HG02840 (cell line): ENCODE measurements at regions not wholly inside any gene's neighbourhood (a gene's known extent, or its start where the extent isn't known, plus 50 kb on each side); places are given as distances from the start of the nearest gene placed in this dataset.
"Not testable (repeated sequence)": the region's sequence is repeated elsewhere in the genome, so short reads cannot be mapped to it uniquely, and the experiment has no call there.

ENCODE experiments used
- ATAC-seq: cut with Tn5 transposase; IDR thresholded peaks from one replicate; pipeline ENCODE4 v1.9.1; 2021; ENCODE audit warnings: mild to moderate bottlenecking, moderate library complexity, moderate number of reproducible peaks; ENCODE audit not compliant: unreplicated experiment, low FRiP score

DNA sequence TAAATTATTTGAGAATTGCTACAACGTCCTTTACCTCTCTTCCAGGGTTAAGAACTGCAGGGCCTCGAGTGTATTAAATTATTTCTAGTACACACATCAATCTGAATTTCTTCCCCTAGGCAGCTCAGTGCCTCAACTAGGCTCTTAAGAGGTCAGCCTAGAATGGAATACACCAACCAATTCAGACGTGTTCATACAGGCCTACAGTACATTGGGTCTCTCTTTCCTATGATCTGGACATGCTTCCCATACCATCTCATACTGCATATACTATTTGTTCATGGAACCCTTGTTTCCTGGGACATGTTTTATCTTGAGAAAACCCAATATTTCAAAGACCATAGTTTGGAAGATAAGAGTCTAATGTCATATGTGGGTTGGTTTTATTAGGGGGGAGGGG lies 434.1 kb upstream of the WWC1 start:
- ATAC-seq, result no peak

DNA sequence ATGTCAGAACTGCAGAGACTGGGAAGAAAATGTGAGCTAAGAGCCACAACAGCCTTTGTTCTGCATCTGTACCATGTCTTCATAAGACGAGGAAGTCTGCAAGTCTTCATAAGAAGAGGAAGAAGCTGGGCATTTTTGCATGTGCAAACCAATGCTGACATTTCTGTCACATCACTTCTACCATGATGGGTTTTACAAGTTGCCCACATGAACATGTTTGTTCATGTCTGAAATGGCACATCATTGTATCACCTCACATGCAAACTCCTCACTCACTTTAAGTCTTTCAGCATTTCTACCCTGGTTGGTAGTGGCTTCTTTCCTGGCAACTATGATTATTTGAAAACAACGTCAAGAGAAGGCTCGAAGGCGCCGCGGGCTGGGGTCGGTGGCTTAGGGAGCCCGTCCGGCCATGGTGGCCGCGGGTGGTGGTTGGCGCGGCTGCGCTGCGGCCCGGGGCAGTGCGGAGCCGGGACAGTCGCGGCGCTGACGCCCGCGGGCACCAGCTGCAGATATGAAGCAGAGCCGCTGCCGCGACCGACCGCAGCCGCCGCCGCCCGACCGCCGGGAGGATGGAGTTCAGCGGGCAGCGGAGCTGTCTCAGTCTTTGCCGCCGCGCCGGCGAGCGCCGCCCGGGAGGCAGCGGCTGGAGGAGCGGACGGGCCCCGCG lies 433.1 kb upstream of the WWC1 start:
- not testable (repeated sequence) for ATAC-seq

DNA sequence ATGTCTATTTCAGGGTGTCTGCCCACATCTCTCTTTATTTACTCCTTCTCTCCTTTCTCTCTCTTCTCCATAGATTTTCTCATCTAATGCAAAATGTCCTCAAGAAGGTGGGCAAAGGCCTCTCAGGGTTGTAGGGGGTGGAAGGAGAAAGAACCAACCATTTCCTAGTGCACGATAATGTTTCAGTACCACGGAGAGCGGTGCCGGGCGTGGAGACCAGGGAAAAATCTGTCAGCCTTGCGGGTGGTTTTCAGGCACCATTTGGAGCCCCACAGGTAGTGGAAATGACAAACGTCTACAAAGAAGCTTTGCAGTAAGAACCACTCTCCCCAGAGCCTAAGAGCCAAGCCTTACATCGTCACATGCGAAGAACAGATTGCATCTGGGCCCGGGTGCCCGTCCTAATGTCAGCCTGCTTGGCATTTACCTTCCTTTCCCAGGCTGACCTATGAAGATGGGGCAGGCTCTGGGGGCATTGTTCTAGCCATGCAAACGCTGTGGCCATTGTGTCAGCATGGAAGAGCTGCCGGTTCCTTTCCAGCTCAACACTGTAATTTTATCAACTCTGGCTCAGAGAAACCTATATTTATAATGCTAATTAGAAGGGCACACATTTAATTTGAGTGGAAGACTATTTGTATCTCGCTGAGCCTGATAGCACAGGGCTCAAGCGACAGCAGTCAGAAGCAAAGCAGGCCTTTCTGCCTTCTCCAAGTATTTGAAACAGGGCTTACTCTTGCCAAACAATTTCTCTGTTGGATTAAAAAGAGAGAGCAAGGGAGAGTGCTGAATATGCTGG lies 430.1 kb upstream of the WWC1 start:
- ATAC-seq, result no peak

DNA sequence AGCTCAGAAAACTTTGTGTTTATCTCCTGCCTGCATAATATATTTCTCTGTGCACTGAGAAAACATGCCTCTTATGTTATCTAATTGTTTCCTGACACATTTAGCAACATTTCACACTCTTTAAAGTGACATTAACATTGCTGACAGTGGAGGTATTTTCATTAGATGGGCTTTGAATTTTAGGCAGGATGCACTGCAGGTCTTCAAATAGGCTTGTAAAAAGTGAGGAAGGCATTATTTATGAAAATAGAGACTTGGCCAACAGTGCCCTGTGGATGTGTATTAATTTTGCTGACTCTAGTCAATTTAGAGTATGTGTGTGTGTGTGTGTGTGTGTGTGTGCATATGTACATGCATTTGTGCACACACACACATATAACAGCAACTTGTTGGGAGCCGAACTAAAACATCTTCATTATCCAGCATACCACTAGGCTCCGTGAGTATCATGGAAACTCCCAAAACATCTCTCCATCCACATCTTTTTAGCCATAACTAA lies 429.5 kb upstream of the WWC1 start:
- ATAC-seq, result no peak

DNA sequence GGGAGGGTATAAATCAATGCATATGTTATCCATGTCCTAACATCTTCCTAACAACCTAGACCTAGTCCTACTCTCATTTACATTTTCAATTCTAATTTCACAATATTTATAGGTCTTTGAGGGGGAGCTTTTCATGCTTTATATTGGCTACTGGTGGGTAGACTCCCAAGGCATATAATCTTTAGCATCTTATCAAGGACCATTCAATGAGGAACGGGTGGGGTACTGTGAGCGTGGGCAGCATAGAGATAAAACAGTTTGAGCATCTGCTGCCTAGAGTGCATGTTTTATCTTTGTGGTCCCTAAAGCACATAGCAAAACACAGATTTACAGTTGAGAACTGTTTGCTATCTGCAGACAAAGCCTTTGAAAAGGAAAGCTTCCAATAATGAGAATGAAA lies 427.6 kb upstream of the WWC1 start:
- no peak for ATAC-seq

DNA sequence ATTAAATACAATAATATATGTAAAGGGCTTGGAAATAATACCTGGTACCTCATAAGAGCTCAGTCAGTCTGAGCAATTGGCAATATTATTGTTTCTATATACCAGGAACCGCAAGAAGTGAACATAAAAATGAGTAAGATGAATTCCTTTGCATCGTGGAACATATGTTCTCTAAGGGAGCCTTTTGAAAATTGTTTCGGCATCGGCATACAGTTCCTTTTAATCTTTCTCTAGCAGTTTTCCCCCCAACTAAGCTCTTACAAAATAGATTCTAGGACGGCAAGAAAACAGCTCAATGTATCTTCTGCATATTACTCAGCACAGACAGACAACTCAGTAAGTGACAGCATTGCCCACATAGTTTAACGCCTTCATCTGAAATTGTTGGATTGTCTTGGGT lies 426.6 kb upstream of the WWC1 start:
- no peak for ATAC-seq

DNA sequence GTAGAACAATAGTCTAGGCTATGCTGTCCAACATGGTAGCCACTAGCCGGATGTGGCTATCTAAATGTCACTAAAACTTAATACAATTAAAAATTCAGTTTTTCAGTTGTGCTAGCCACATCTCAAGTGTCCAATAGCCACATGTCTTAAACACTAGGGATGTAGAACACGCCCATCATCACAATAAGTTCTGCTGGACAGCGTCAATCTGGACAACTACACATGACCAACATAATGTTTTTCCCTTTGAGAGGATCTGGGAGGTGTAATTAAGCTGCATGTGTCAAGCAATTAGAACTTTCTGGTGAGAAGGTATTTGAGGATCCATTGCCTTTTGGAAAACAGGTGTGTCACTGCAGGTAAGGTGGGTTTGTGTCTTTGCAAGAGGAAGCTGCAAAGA lies 424.6 kb upstream of the WWC1 start:
- no peak for ATAC-seq

DNA sequence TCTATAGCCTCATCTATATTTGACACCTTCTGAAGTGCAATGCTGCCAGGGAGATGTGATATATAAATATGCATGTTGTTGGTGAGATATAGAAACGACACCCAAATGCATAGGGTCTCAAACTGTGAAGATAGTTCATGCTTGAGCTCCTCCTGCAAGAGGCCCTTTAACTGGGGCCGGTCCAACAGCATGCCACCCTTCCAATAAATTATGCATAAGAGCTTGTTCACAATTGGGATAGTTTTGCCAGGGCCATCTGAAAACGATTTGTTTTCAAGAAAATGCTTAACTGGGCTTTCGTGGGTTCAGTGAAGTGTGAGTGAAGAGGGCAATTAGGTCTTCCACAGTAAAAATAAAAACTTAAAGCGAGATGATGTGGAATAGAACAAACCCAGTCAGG lies 424.2 kb upstream of the WWC1 start:
- ATAC-seq, result no peak

DNA sequence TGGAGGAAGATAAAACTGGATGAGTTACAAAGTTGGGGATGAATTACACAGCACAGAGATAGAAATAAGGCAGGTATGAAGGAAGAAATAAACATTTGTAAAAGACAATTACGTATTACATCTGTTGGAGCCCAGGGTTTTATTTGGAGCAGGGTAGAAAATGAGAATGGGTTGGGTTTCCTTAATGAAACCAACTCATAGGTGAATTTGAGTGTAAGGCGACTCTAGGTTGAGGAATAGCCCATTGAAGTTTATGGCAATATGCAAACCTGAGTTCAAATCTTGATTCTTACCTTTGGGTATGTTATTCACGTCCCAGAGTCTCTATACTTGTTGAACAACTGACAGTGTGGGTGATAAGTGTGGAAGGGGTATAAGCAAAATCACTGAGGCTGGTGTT lies 422.3 kb upstream of the WWC1 start:
- no peak for ATAC-seq

DNA sequence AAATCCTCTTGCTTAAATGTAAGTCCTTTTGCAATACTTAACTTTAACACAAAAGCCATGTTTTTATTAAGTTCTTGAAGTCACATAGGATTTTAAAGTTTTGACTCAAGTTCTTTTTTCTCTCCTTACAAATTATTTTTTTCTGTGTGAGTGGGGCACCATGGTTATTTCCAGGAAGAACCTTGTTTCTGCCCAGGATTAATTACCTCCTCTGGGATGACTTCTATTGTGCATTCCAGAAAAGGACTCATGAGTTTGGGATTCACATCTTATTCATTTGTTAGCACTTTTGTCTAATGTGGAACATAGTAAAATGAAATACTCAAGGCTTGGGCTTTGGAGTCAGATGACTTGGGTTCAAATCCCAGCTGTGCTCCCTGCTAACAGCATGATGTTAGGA lies 421.4 kb upstream of the WWC1 start:
- ATAC-seq, result no peak

DNA sequence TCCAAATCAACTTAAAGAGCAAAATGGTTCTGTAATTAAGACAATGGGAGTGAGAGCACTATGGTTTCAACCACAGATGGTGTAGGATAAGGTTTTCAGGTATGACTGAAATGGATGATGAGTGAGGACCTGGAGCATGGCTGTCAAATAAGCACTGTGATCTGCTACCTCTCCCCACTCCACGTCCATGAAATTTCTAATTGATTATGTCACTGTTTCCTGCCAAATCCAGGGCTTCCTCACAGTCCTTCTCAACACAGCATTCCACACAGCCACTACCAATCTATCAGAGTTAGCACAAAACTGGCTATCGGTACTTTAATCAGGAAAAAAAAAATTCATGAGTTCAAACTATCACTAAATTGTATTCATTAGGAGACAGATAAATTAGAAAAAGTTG lies 420.4 kb upstream of the WWC1 start:
- no peak for ATAC-seq

DNA sequence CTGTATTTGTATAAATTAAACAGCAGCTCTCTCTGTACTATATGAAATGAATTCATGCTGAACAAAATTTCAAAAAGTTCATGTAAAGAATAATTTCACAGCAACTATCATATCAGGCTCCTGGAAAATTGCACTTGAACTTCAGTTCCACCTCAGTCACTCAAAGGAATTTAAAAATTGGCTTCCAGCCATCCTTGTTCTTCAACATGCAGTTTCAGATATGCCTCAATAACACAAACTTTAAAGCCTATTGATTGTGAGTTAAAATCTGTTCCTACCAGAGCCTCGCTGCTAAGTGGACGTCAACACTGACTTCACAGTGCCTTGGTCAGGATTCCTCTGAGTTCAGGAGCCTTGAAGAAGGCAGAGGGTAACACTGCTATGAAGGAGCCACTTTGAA lies 418.7 kb upstream of the WWC1 start:
- ATAC-seq, result no peak

DNA sequence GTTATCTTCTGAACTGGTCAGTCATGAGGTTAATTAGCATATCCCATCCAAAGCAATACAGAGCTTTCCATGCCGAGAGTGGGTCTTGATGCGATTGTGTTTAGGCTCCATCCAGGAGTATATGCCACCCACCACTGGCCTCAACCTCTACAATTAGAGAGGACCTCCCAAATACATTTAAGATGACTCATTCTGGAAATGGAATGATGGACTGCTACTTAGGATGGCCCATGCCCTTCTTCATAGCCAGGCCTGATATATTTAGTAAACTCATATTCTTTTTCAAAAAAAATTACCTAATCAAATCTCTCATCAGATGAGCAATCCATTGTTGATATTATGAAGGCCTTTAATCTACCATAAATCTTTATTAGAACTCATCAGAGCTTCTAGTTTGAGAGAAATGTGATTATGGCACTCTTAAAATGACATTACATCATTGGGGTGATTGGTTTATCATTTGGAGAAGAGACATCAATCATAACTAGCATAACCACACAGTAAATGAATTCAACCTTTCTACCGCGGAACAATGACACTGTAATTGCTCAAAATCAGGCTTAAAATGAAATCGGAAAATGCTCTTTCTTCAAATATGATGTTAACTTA lies 414.2 kb upstream of the WWC1 start:
- ATAC-seq, result no peak

DNA sequence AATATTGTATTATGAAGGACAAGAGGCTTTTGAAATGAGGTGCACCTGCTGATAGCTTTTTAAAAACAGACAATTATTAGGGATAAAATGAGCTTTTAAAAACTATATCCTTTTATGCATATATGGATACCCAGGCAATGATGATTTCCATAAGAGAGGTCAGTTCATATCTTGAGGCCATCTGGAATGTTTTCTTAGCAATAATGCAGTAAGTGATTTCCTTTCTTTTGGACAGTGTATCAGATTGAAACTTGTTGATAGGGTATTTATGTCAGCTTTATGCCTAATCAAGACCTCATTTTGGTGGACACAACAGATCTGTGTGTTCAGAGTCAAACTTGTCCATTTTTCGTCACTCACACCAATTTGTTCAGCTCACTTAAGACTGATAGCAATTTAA lies 413.5 kb upstream of the WWC1 start:
- ATAC-seq, result no peak

DNA sequence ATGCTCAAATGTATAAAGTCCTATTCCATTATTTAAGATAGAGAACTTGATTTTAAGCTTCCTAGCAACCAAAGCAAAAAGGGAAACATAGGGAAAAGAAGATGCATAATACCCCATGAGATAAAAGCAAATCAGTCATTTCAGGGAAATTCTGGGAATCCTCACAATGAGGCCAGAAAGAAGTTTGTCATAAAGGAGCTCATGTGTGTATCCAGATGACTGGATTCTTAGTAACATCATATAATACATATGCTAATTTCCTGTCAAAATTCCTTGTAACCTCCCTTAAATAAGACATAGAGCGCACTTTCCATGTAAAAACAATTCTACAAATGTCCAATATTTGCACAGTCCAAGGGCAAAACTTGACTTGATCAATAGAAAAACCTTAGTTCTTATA lies 411.0 kb upstream of the WWC1 start:
- ATAC-seq, result no peak

DNA sequence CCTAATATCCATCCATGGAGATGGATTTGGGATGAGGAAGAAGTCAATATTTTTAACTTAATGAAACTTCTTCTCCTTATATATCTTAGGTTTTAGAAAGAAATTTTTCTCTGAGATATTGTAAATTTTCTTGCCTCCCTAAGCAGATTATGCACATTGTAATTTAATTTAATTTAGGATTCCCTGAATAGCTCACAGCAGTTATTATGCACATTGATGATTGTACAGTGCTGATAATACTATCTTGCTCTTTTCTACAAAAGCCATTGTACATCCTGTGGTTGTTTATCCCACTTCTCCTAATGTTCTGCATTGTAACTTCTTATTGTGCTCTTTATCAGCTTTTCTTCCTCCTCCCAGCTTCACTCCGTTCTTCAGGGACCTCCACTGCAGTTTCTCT lies 410.4 kb upstream of the WWC1 start:
- ATAC-seq, result no peak

DNA sequence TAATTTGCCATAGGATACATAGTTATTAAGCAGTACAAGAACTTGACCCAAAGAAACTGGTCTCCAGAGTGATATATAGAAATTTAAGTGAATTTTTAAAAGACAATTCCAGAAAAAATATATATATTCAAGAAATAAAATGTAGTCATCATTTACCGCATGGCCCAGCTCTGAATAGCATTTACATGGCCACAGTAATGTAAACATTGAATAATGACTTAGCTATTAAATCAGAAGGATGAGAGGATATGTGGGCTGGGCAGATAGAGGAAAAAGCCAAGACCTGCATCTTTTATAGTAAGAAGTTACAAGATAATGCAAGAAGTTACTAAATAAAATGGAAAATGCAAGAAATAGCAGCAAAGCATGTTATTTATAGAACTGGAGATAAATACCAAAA lies 405.2 kb upstream of the WWC1 start:
- no peak for ATAC-seq

DNA sequence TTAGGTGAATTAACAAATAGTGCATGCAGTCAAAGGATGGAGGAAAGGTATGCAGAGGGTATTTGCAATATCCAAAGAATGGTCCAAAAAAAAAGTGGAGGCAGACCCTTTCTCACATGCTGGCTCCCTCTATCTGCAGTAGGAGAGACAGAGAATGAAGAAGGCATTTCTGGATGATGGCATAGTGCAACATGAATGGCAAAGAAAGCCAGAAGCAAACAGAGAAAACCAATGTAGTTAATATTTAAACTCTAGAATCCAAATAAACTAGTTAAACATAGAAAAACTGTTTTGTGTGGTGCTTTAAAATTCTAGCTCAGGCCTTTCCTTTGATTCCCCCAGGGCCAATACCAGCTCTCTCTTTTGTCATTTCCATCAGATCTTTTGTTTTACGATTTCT lies 403.1 kb upstream of the WWC1 start:
- ATAC-seq, result no peak

DNA sequence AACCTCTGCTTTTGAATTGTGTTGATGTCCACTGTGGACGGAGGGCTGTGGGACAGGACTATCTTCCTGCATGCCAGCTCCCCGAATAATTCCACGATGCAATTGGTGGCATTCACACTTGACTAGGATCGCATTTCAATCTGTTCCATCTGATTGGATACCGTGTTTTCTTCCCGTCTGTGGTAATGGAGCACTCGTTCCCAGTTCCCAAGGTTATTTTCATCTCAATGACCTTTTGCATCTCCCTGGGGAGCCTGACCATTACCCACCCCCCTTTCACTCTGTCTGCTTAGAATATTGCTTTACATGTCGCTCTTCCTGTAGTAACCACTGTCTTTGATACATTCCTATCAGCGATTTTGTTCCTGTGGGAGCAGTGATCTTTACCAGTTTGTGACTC lies 402.2 kb upstream of the WWC1 start:
- ATAC-seq, result no peak

DNA sequence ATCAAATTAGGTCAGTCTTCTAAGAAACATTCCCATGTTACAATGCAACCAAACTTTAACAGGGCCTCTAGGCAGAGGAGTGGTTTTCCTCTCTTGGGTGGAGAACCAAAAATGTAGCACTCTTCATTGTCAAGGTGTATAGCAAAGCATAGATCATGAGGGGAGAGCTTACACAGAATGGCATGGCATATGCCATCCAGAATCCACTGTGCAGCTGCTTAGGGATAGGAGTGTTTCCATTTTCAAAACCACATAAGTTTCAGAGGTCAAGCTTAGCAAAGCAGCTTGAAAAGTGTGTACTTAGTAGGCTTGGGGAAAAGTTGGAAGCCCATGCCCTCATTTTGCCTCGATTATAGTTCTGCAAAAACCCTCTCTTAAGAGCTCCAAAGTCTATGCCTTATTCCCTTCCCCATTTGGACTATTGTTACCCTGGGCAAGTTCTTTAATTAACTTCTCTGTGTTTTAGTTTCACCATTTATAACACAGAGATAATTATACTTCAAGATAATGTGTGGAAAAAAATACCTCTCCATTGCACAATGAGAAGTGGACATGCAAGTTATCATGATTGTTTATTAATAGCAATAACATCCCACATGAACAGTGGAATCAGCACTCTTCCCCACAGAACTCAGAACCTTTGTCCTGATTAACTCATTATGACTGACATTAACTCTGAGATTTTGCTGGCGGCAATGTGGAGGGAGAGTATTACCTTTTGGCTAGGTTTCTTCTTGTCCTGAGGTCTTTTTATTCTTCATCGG lies 398.9 kb upstream of the WWC1 start:
- no peak for ATAC-seq

DNA sequence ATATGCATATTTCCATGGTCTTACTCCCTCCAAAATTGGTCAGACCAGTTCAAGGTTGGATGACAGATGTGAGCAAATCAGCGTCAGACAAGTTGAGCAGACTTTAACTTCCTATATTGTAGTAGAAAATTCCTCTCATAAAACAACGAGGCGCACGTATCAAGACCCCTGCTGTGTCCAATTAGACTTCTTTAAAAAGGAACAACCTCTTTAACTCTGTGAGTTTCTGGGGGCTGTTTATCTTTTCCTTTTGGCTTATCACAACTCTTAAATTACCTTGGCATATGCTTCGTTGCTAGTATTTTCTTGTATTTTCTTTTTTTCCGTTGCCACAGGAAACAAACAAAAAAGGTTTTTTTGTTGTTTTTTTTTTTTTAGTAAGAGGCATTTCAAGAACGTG lies 398.2 kb upstream of the WWC1 start:
- ATAC-seq, result no peak
